ENCODE measurements at regions not wholly inside any gene's neighbourhood (a gene's known extent, or its start where the extent isn't known, plus 50 kb on each side); places are given as distances from the start of the nearest gene placed in this dataset.

GRCh38 chr5:74052441-74053221 lies 426.6 kb downstream of the ARHGEF28 start:
- in situ Hi-C loops (cut with HindIII; ENCODE audit: low sequenced_read_pairs): no loop called here
- no peak for DNase-seq (ENCODE audit: low read depth, low spot score)
- H3K4me3 ChIP-seq (ENCODE audit: low read depth, low read length): no peak overlapping the region
- no peak for TF ChIP-seq CTCF (IDR thresholded peaks at IDR 0.05; ENCODE audit: low read depth, low read length)

GRCh38 chr5:74051076-74051475 lies 425.1 kb downstream of the ARHGEF28 start:
- TF ChIP-seq CTCF (IDR thresholded peaks at IDR 0.05; ENCODE audit: low read depth, low read length): no peak
- DNase-seq (ENCODE audit: low read depth, low spot score): no peak
- in situ Hi-C loops (cut with HindIII; ENCODE audit: low sequenced_read_pairs): no loop called here
- H3K4me3 ChIP-seq (ENCODE audit: low read depth, low read length): no peak overlapping the region

- in situ Hi-C loops (cut with HindIII; ENCODE audit: low sequenced_read_pairs): no loop called here
- H3K4me3 ChIP-seq (ENCODE audit: low read depth, low read length): no peak overlapping the region
- DNase-seq (ENCODE audit: low read depth, low spot score): no peak
- TF ChIP-seq CTCF (IDR thresholded peaks at IDR 0.05; ENCODE audit: low read depth, low read length): no peak
These were observed 418.9 kb downstream of the ARHGEF28 start for GRCh38 chr5:74044936-74045335.

GRCh38 chr5:74042959-74043358 lies 417.0 kb downstream of the ARHGEF28 start:
- H3K4me3 ChIP-seq (ENCODE audit: low read depth, low read length): no peak overlapping the region
- TF ChIP-seq CTCF (IDR thresholded peaks at IDR 0.05; ENCODE audit: low read depth, low read length): no peak
- peak; percentile 61 for DNase-seq (ENCODE audit: low read depth, low spot score)
- in situ Hi-C loops (cut with HindIII; ENCODE audit: low sequenced_read_pairs): no loop called here

- TF ChIP-seq CTCF (IDR thresholded peaks at IDR 0.05; ENCODE audit: low read depth, low read length): no peak
- DNase-seq (ENCODE audit: low read depth, low spot score): no peak
- in situ Hi-C loops (cut with HindIII; ENCODE audit: low sequenced_read_pairs): no loop called here
- no peak overlapping the region for H3K4me3 ChIP-seq (ENCODE audit: low read depth, low read length)
These were observed 416.6 kb downstream of the ARHGEF28 start for GRCh38 chr5:74042559-74042958.

- in situ Hi-C loops (cut with HindIII; ENCODE audit: low sequenced_read_pairs): no loop called here
- H3K4me3 ChIP-seq (ENCODE audit: low read depth, low read length): no peak overlapping the region
- DNase-seq (ENCODE audit: low read depth, low spot score): no peak
- TF ChIP-seq CTCF (IDR thresholded peaks at IDR 0.05; ENCODE audit: low read depth, low read length): no peak
These were observed 415.9 kb downstream of the ARHGEF28 start for GRCh38 chr5:74041913-74042312.

All from astrocyte of the spinal cord (primary cell).